ENCODE measurements at regions not wholly inside any gene's neighbourhood (a gene's known extent, or its start where the extent isn't known, plus 50 kb on each side); places are given as distances from the start of the nearest gene placed in this dataset.

- TF ChIP-seq, protein P1, sequence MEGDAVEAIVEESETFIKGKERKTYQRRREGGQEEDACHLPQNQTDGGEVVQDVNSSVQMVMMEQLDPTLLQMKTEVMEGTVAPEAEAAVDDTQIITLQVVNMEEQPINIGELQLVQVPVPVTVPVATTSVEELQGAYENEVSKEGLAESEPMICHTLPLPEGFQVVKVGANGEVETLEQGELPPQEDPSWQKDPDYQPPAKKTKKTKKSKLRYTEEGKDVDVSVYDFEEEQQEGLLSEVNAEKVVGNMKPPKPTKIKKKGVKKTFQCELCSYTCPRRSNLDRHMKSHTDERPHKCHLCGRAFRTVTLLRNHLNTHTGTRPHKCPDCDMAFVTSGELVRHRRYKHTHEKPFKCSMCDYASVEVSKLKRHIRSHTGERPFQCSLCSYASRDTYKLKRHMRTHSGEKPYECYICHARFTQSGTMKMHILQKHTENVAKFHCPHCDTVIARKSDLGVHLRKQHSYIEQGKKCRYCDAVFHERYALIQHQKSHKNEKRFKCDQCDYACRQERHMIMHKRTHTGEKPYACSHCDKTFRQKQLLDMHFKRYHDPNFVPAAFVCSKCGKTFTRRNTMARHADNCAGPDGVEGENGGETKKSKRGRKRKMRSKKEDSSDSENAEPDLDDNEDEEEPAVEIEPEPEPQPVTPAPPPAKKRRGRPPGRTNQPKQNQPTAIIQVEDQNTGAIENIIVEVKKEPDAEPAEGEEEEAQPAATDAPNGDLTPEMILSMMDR (IDR thresholded peaks at IDR 0.05; ENCODE audit: control extremely low read depth in 1 of 3, insufficient read depth in 1 of 3, low read depth in 1 of 3, low read length in 3 of 3): no peak
- TF ChIP-seq CEBPB (IDR thresholded peaks at IDR 0.05; ENCODE audit: low read depth, low read length) (no peak), POLR2A (IDR thresholded peaks at IDR 0.05; ENCODE audit: control extremely low read depth in 1 of 2, low read depth in 2 of 2, low read length in 2 of 2) (no peak), RBBP5 (IDR thresholded peaks at IDR 0.05; ENCODE audit: borderline replicate concordance, low read depth, low read length) (no peak), CBX5 (IDR thresholded peaks at IDR 0.05; ENCODE audit: low read depth, low read length) (no peak)
- TF ChIP-seq, protein P2, sequence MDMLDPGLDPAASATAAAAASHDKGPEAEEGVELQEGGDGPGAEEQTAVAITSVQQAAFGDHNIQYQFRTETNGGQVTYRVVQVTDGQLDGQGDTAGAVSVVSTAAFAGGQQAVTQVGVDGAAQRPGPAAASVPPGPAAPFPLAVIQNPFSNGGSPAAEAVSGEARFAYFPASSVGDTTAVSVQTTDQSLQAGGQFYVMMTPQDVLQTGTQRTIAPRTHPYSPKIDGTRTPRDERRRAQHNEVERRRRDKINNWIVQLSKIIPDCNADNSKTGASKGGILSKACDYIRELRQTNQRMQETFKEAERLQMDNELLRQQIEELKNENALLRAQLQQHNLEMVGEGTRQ (IDR thresholded peaks at IDR 0.05; ENCODE audit: low read length): no peak
These were observed 2277.5 kb downstream of the ARAP2 start for GRCh38 chr4:33966808-33967207.
